AG04450 (cell line): ENCODE measurements at regions not wholly inside any gene's neighbourhood (a gene's known extent, or its start where the extent isn't known, plus 50 kb on each side); places are given as distances from the start of the nearest gene placed in this dataset.

ENCODE experiments used
- CTCF ChIA-PET: fragments of 300-600, 350-600 bp; formaldehyde crosslinking; extraction: SDS; loops from one replicate; lab custom pipeline; 2022; ENCODE audit warnings: antibody characterized with exemption, inconsistent platforms; lab: Charles Lee
- POLR2A ChIA-PET: fragments of 350-600 bp; formaldehyde crosslinking; extraction: SDS; loops from one replicate; lab custom pipeline; 2021; ENCODE audit warnings: antibody characterized with exemption, inconsistent platforms; lab: Yijun Ruan, JAX
- DNase-seq: peaks from one replicate; pipeline ENCODE4 v3.0.0-alpha.2; 2011; ENCODE audit warnings: low read depth, low spot score
- H3K27ac ChIP-seq: one replicate; pipeline ENCODE4 v1.5.1; 2012; ENCODE audit warnings: low read depth, low read length, control low read depth
- H3K27me3 ChIP-seq: one replicate; pipeline ENCODE4 v1.6.0; 2012; ENCODE audit warnings: low read length; ENCODE audit not compliant: control insufficient read depth, insufficient read depth
- H3K4me3 ChIP-seq: 2 replicates; pipeline ENCODE4 v1.5.1; 2011; ENCODE audit warnings: mild to moderate bottlenecking, low read depth, low read length, control low read depth
- H3K9me3 ChIP-seq: 2 replicates; pipeline ENCODE4 v1.5.1; 2012; ENCODE audit warnings: low read length; ENCODE audit not compliant: control insufficient read depth, insufficient read depth
- CTCF ChIP-seq: IDR thresholded peaks from 2 replicates; pipeline ENCODE4 v1.5.1; 2011; ENCODE audit warnings: low read depth, low read length, control low read depth, inconsistent platforms

DNA sequence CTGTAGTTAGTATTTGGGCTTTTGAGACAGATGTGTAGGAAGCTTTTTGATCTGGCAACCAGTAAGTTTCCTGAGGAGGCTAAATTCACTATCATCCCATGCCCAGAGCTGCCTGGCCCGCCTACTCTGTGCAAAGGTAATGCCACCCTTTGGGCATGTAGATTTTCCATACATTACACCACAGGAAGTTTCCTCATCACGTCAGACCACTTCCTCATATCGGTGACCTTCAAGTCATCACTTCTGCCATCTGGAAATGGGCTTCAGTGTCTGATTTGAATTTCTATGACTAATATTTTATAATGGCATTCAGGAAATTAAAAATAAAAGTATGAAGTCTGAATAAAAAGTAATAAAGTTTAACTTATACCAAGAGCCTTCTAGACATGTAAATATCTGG lies 825.4 kb downstream of the DCDC2C start:
- ChIA-PET POLR2A (no interaction called here), CTCF (no interaction called here)

DNA sequence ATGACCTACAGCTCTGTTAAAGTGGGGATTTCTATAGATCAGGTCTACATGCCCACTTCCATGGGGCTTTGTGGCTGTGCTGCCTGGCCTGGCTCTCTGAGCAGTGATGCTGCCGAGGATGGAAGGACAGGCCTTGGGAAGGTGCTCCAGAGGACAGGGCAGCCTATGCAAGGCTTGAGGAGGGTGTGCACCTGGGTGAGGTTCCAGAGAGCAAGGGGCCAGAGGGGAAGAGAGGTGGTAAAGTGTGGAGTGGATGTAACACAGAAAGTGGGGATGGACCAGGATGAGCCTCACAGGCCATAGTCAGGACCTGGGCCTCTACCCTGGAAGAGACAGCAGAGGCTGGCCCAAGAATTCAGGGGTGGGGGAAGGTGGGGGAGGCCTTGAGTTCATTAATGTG lies 826.4 kb downstream of the DCDC2C start:
- CTCF ChIA-PET, result no interaction called here
- Histone ChIP-seq H3K27me3 (no peaks in the 10 kb centered on the region), H3K27ac (no peak overlapping the region), H3K4me3 (no peak overlapping the region), H3K9me3 (peaks cover 13% of the 10 kb centered on the region)
- POLR2A ChIA-PET, result no interaction called here
- no peak for TF ChIP-seq CTCF
- DNase-seq, result no peak

More for the DNA sequence above, 825.4 kb downstream of the DCDC2C start:
- no peak overlapping the region for H3K4me3 ChIP-seq
- peaks cover 15% of the 10 kb centered on the region for H3K9me3 ChIP-seq
- H3K27me3 ChIP-seq, result no peaks in the 10 kb centered on the region
- no peak for DNase-seq
- TF ChIP-seq CTCF, result no peak
- no peak overlapping the region for H3K27ac ChIP-seq

DNA sequence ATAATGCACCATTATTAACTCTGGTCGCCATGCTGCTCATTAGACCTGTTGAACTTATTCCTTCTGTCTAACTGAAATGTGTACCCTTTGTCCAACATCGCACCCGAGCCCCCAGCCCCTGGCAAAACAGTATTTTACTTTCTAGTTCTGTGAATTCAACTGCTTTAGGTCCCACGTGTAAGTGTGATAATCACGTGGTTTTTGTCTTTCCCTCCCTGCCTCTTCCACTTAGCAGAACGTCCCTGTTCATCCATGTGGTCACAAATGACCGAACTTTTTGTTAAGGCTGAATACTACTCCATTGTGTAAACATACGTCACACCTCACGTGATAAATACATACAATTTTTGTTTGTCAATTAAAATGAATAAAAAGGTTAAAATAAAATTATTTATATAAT lies 826.9 kb downstream of the DCDC2C start:
- Histone ChIP-seq H3K27me3 (no peaks in the 10 kb centered on the region), H3K27ac (no peak overlapping the region), H3K9me3 (peaks cover 13% of the 10 kb centered on the region), H3K4me3 (no peak overlapping the region)
- no peak for TF ChIP-seq CTCF
- ChIA-PET POLR2A (no interaction called here), CTCF (no interaction called here)
- no peak for DNase-seq

GRCh38 chr2:4533806-4534205 lies 830.4 kb downstream of the DCDC2C start:
- TF ChIP-seq CTCF, result no peak
- H3K27ac ChIP-seq, result no peak overlapping the region
- ChIA-PET POLR2A (no interaction called here), CTCF (no interaction called here)
- no peak overlapping the region for H3K4me3 ChIP-seq
- no peaks in the 10 kb centered on the region for H3K27me3 ChIP-seq
- DNase-seq, result no peak
- peaks cover 13% of the 10 kb centered on the region for H3K9me3 ChIP-seq

GRCh38 chr2:4539121-4539520 lies 835.7 kb downstream of the DCDC2C start:
- POLR2A ChIA-PET, result no interaction called here
- TF ChIP-seq CTCF, result no peak
- CTCF ChIA-PET, result no interaction called here
- Histone ChIP-seq H3K27ac (no peak overlapping the region), H3K27me3 (no peaks in the 10 kb centered on the region), H3K4me3 (no peak overlapping the region), H3K9me3 (peaks cover 12% of the 10 kb centered on the region)
- DNase-seq, result no peak
